ENCODE measurements at regions not wholly inside any gene's neighbourhood (a gene's known extent, or its start where the extent isn't known, plus 50 kb on each side); places are given as distances from the start of the nearest gene placed in this dataset.

DNA sequence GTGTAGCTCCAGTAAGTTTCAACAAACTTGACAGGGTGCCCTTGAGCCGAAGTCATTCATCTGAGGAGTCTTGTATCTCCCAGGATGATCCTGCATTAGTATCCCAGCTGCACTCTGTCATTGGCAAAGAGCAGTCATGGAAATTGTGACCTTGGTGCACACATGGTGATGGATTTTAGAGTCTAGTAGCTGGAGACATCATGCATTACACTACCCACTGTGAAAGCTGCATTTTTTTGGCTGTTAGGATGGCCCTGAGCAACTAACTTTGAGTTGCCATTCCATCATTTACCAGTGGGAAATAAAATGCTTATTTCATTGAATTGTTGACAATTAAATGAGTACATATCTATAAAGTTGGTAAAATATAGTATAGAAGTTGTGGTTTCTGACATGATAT lies 552.6 kb upstream of the CBLB start (continued):
- TF ChIP-seq, protein P1, sequence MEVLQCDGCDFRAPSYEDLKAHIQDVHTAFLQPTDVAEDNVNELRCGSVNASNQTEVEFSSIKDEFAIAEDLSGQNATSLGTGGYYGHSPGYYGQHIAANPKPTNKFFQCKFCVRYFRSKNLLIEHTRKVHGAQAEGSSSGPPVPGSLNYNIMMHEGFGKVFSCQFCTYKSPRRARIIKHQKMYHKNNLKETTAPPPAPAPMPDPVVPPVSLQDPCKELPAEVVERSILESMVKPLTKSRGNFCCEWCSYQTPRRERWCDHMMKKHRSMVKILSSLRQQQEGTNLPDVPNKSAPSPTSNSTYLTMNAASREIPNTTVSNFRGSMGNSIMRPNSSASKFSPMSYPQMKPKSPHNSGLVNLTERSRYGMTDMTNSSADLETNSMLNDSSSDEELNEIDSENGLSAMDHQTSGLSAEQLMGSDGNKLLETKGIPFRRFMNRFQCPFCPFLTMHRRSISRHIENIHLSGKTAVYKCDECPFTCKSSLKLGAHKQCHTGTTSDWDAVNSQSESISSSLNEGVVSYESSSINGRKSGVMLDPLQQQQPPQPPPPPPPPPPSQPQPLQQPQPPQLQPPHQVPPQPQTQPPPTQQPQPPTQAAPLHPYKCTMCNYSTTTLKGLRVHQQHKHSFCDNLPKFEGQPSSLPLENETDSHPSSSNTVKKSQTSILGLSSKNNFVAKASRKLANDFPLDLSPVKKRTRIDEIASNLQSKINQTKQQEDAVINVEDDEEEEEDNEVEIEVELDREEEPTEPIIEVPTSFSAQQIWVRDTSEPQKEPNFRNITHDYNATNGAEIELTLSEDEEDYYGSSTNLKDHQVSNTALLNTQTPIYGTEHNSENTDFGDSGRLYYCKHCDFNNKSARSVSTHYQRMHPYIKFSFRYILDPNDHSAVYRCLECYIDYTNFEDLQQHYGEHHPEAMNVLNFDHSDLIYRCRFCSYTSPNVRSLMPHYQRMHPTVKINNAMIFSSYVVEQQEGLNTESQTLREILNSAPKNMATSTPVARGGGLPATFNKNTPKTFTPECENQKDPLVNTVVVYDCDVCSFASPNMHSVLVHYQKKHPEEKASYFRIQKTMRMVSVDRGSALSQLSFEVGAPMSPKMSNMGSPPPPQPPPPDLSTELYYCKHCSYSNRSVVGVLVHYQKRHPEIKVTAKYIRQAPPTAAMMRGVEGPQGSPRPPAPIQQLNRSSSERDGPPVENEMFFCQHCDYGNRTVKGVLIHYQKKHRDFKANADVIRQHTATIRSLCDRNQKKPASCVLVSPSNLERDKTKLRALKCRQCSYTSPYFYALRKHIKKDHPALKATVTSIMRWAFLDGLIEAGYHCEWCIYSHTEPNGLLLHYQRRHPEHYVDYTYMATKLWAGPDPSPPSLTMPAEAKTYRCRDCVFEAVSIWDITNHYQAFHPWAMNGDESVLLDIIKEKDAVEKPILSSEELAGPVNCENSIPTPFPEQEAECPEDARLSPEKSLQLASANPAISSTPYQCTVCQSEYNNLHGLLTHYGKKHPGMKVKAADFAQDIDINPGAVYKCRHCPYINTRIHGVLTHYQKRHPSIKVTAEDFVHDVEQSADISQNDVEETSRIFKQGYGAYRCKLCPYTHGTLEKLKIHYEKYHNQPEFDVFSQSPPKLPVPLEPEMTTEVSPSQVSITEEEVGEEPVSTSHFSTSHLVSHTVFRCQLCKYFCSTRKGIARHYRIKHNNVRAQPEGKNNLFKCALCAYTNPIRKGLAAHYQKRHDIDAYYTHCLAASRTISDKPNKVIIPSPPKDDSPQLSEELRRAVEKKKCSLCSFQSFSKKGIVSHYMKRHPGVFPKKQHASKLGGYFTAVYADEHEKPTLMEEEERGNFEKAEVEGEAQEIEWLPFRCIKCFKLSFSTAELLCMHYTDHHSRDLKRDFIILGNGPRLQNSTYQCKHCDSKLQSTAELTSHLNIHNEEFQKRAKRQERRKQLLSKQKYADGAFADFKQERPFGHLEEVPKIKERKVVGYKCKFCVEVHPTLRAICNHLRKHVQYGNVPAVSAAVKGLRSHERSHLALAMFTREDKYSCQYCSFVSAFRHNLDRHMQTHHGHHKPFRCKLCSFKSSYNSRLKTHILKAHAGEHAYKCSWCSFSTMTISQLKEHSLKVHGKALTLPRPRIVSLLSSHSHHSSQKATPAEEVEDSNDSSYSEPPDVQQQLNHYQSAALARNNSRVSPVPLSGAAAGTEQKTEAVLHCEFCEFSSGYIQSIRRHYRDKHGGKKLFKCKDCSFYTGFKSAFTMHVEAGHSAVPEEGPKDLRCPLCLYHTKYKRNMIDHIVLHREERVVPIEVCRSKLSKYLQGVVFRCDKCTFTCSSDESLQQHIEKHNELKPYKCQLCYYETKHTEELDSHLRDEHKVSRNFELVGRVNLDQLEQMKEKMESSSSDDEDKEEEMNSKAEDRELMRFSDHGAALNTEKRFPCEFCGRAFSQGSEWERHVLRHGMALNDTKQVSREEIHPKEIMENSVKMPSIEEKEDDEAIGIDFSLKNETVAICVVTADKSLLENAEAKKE (CRISPR knock-in tag; IDR thresholded peaks at IDR 0.05) = no peak
- TF ChIP-seq, protein P2, sequence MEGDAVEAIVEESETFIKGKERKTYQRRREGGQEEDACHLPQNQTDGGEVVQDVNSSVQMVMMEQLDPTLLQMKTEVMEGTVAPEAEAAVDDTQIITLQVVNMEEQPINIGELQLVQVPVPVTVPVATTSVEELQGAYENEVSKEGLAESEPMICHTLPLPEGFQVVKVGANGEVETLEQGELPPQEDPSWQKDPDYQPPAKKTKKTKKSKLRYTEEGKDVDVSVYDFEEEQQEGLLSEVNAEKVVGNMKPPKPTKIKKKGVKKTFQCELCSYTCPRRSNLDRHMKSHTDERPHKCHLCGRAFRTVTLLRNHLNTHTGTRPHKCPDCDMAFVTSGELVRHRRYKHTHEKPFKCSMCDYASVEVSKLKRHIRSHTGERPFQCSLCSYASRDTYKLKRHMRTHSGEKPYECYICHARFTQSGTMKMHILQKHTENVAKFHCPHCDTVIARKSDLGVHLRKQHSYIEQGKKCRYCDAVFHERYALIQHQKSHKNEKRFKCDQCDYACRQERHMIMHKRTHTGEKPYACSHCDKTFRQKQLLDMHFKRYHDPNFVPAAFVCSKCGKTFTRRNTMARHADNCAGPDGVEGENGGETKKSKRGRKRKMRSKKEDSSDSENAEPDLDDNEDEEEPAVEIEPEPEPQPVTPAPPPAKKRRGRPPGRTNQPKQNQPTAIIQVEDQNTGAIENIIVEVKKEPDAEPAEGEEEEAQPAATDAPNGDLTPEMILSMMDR (conservative IDR thresholded peaks at IDR 0.05; ENCODE audit: low read depth in 2 of 2) = no peak
- TF ChIP-seq STAT1 (IDR thresholded peaks at IDR 0.05; ENCODE audit: unreplicated experiment) = no peak
- TF ChIP-seq ZNF114 (CRISPR knock-in tag; IDR thresholded peaks at IDR 0.05) = no peak
- no peak for TF ChIP-seq POLR2AphosphoS5 (IDR thresholded peaks at IDR 0.05; ENCODE audit: low read depth)

GRCh38 chr3:106421909-106422308 lies 553.1 kb upstream of the CBLB start:
- H3K36me3 Mint-ChIP-seq (ENCODE audit: low read depth) = no peaks in the 10 kb centered on the region
- no peaks in the 10 kb centered on the region for H3K27me3 Mint-ChIP-seq (ENCODE audit: insufficient read depth, low read depth, poor library complexity)
- no peak for DNase-seq (ENCODE audit: low spot score)
- H3K79me2 ChIP-seq (replicated peaks; ENCODE audit: insufficient read depth) = no peaks in the 10 kb centered on the region
- H3K27ac Mint-ChIP-seq = no peak overlapping the region
- H3K4me1 ChIP-seq (ENCODE audit: insufficient read depth) = no peaks in the 10 kb centered on the region
- H3K9me2 ChIP-seq (ENCODE audit: insufficient read depth) = no peaks in the 10 kb centered on the region
- no peaks in the 10 kb centered on the region for H3K27me3 ChIP-seq (ENCODE audit: insufficient read depth)
- no peaks in the 10 kb centered on the region for H3F3A ChIP-seq (replicated peaks; ENCODE audit: low read depth)
- H3K4me1 Mint-ChIP-seq = no peaks in the 10 kb centered on the region
- no peak overlapping the region for H3K4me2 ChIP-seq
- no peak overlapping the region for H3K4me3 Mint-ChIP-seq
- no peaks in the 10 kb centered on the region; the same call in 2 of the 3 replicates for H3K9me3 Mint-ChIP-seq
- H4K20me1 ChIP-seq (replicated peaks; ENCODE audit: insufficient read depth) = no peaks in the 10 kb centered on the region
- no peaks in the 10 kb centered on the region for H3K36me3 ChIP-seq (ENCODE audit: insufficient read depth)
- no peak for ATAC-seq
- TF ChIP-seq ZNF331 (CRISPR knock-in tag; IDR thresholded peaks at IDR 0.05; ENCODE audit: low read depth) = no peak
- no peak overlapping the region for H3K27ac ChIP-seq (ENCODE audit: low read depth)
- H2AFZ ChIP-seq = no peak overlapping the region
- H3K4me3 ChIP-seq = no peak overlapping the region

Measured in GM23338 (cell line).